RWPE1 (cell line): ENCODE measurements at regions not wholly inside any gene's neighbourhood (a gene's known extent, or its start where the extent isn't known, plus 50 kb on each side); places are given as distances from the start of the nearest gene placed in this dataset.

ENCODE experiments used
- CTCF ChIA-PET: fragments of 350-600 bp; sonication (Branson Sonifier 250); formaldehyde crosslinking; extraction: SDS; loops from one replicate; lab custom pipeline; 2021; lab: Yijun Ruan, JAX
- POLR2A ChIA-PET: fragments of 400-600 bp; formaldehyde crosslinking; extraction: SDS; loops from one replicate; lab custom pipeline; 2020; ENCODE audit warnings: antibody characterized with exemption; ENCODE audit not compliant: low non-redundant PET; lab: Yijun Ruan, JAX
- DNase-seq: peaks from one replicate; pipeline ENCODE4 v3.0.0; 2012; ENCODE audit warnings: low spot score
- H3K27ac ChIP-seq: fragments of 450-650 bp; 2 replicates; pipeline ENCODE4 v1.5.1; 2017
- CTCF ChIP-seq: fragments of 450-650 bp; conservative IDR thresholded peaks from 2 replicates; pipeline ENCODE4 v1.5.1; 2017; ENCODE audit warnings: low read depth, mild to moderate bottlenecking

GRCh38 chr5:91839721-91840120 is 456.6 kb upstream of the ARRDC3 start:
- ChIA-PET CTCF (no interaction called here), POLR2A (no interaction called here)
- TF ChIP-seq CTCF, result no peak
- no peak for DNase-seq
- H3K27ac ChIP-seq, result no peak overlapping the region

GRCh38 chr5:91839233-91839632 is 456.1 kb upstream of the ARRDC3 start:
- no peak overlapping the region for H3K27ac ChIP-seq
- ChIA-PET POLR2A (no interaction called here), CTCF (no interaction called here)
- DNase-seq, result no peak
- no peak for TF ChIP-seq CTCF

- ChIA-PET POLR2A (no interaction called here), CTCF (no interaction called here)
- DNase-seq, result no peak
- no peak overlapping the region for H3K27ac ChIP-seq
- no peak for TF ChIP-seq CTCF
Observed at GRCh38 chr5:91830361-91830953, 447.3 kb upstream of the ARRDC3 start.

GRCh38 chr5:91825618-91826017 is 442.5 kb upstream of the ARRDC3 start:
- TF ChIP-seq CTCF, result no peak
- CTCF ChIA-PET, result no interaction called here
- POLR2A ChIA-PET, result no interaction called here
- DNase-seq, result no peak
- H3K27ac ChIP-seq, result no peak overlapping the region

GRCh38 chr5:91824406-91824805 is 441.3 kb upstream of the ARRDC3 start:
- CTCF ChIA-PET, result interaction anchor here (0.6 kb wide), 1 partner anchor 41 kb away, joined by 3 read pairs; no protein-coding TSS in a partner anchor

GRCh38 chr5:91820874-91821273 is 437.8 kb upstream of the ARRDC3 start:
- no peak overlapping the region for H3K27ac ChIP-seq
- ChIA-PET CTCF (no interaction called here), POLR2A (no interaction called here)
- TF ChIP-seq CTCF, result no peak
- DNase-seq, result no peak

More at GRCh38 chr5:91824406-91824805, 441.3 kb upstream of the ARRDC3 start:
- no peak overlapping the region for H3K27ac ChIP-seq
- no peak for TF ChIP-seq CTCF
- POLR2A ChIA-PET, result no interaction called here
- DNase-seq, result no peak
